ENCODE measurements at regions not wholly inside any gene's neighbourhood (a gene's known extent, or its start where the extent isn't known, plus 50 kb on each side); places are given as distances from the start of the nearest gene placed in this dataset.

DNA sequence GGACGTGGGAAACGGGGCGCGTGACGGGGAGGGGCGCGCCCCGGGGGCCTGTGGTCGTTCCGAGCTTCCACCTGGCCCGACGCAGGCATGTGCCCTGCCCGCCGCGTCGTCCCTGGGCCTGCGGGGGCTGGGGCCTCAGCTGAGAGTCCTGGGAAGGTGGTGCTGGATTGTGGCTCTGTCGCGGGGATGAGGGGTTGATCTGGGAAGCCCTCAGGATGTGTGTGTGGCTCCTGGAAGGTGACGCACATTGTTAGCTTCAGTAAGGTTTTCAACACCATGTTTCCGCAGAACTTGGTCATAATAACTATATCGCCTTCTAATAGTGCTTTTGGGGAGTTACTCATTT is 589.1 kb downstream of the MTRR start:
- ATAC-seq = peak in 7 of 8 donors; percentile 2 to 63 (median 14)
- Histone ChIP-seq H3K27ac (peak overlapping the region; percentile 61 to 92 (median 90)), H3K4me3 (peak overlapping the region; percentile 59 to 93 (median 87)), H3K9me3 (peaks cover 0 to 6% (median 0%) of the 10 kb centered on the region in 11 donors), H3K27me3 (no peaks in the 10 kb centered on the region), H3K36me3 (peaks cover 0 to 34% (median 3%) of the 10 kb centered on the region in 9 donors), H3K4me1 (peaks cover 0 to 23% (median 12%) of the 10 kb centered on the region in 9 donors)
- no peak for DNase-seq
- 24 to 25% methylated on average over 20 to 22 of the region's 22 CpGs for WGBS, 2 donors
- intact Hi-C loops (cut with DNase I) = no loop called here
- TF ChIP-seq, protein P1, sequence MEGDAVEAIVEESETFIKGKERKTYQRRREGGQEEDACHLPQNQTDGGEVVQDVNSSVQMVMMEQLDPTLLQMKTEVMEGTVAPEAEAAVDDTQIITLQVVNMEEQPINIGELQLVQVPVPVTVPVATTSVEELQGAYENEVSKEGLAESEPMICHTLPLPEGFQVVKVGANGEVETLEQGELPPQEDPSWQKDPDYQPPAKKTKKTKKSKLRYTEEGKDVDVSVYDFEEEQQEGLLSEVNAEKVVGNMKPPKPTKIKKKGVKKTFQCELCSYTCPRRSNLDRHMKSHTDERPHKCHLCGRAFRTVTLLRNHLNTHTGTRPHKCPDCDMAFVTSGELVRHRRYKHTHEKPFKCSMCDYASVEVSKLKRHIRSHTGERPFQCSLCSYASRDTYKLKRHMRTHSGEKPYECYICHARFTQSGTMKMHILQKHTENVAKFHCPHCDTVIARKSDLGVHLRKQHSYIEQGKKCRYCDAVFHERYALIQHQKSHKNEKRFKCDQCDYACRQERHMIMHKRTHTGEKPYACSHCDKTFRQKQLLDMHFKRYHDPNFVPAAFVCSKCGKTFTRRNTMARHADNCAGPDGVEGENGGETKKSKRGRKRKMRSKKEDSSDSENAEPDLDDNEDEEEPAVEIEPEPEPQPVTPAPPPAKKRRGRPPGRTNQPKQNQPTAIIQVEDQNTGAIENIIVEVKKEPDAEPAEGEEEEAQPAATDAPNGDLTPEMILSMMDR (IDR thresholded peaks at IDR 0.05) = no peak

DNA sequence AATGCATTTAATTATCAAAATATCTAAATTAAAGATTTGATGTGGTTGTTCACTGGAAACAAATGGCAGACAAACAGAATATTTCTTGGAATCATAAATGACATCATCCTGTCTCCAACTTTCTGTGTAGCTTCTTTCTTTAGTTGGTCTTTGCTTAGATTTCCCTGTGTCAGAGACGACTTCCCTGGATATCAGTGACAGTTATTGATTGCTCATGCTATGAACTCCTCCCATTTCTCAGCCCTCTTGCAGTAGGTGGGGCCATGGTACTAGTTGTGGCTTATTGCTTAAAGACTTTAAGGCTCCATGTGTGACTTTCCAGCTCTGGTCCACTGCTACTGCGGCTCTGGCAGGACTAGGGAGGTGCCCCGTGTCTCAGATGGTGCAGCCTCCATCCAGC is 592.6 kb downstream of the MTRR start:
- intact Hi-C loops (cut with DNase I) = no loop called here

DNA sequence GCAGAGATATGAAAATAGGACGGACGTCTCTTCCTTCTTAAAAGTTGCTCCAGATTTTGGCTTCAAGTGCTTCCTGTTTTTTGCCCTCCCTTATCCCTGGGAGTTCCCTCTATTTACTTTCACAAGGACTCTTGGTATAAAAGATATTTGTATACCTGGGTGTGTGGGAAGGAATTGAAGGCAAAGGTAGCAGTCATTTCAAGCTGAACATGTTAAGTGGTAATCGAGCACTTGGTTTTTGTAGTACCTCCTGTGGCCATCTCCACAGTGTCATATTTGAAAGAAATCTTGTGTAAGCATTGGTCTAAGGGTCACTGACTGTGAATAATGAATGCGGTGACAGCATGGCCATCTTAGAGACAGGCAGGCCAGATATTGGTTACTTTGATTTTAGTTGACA is 593.6 kb downstream of the MTRR start:
- TF ChIP-seq, protein P1 (IDR thresholded peaks at IDR 0.05) = no peak
- DNase-seq (no peak), ATAC-seq (no peak)
- intact Hi-C loops (cut with DNase I) = no loop called here
- WGBS, 2 donors = 61 to 76% methylated on average over 4 of the region's 4 CpGs
- H3K9me3 ChIP-seq = peaks cover 0 to 1% (median 0%) of the 10 kb centered on the region in 11 donors
- peaks cover 0 to 34% (median 3%) of the 10 kb centered on the region in 9 donors for H3K36me3 ChIP-seq
- no peak overlapping the region for H3K27ac ChIP-seq
- peaks cover 0 to 14% (median 12%) of the 10 kb centered on the region in 9 donors for H3K4me1 ChIP-seq
- H3K4me3 ChIP-seq = no peak overlapping the region
- H3K27me3 ChIP-seq = no peaks in the 10 kb centered on the region

More for the DNA sequence above, 592.6 kb downstream of the MTRR start:
- DNase-seq (no peak), ATAC-seq (no peak)
- no peak overlapping the region for H3K27ac ChIP-seq
- peaks cover 0 to 34% (median 3%) of the 10 kb centered on the region in 9 donors for H3K36me3 ChIP-seq
- H3K27me3 ChIP-seq = no peaks in the 10 kb centered on the region
- H3K4me3 ChIP-seq = no peak overlapping the region
- TF ChIP-seq, protein P1 (IDR thresholded peaks at IDR 0.05) = no peak
- WGBS, 2 donors = 68 to 78% methylated on average over 3 of the region's 3 CpGs
- H3K4me1 ChIP-seq = peaks cover 0 to 20% (median 12%) of the 10 kb centered on the region in 9 donors
- H3K9me3 ChIP-seq = peaks cover 0 to 6% (median 0%) of the 10 kb centered on the region in 11 donors

DNA sequence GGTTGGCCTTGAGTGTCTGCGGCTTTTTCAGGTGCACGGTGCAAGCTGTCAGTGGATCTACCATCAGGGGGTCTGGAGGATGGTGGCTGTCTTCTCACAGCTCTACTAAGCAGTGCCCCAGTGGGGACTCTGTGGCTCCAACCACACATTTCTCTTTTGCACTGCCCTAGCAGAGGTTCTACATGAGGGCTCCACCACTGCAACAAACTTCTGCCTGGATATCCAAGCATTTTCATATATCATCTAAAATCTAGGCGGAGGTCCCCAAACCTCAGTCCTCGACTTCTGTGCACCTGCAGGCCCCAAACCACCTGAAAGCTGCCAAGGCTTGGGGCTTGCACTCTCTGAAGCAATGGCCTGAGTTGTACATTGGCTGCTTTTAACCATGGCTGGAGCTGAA is 601.5 kb downstream of the MTRR start:
- ATAC-seq (no peak), DNase-seq (no peak)
- TF ChIP-seq, protein P1 (IDR thresholded peaks at IDR 0.05) = no peak
- no peak overlapping the region for H3K4me3 ChIP-seq
- no peak overlapping the region for H3K27ac ChIP-seq
- intact Hi-C loops (cut with DNase I) = no loop called here
- 74 to 89% methylated on average over 4 of the region's 4 CpGs for WGBS, 2 donors
- no peaks in the 10 kb centered on the region for H3K4me1 ChIP-seq
- peaks cover 0 to 26% (median 0%) of the 10 kb centered on the region in 11 donors for H3K9me3 ChIP-seq
- H3K27me3 ChIP-seq = no peaks in the 10 kb centered on the region
- no peaks in the 10 kb centered on the region for H3K36me3 ChIP-seq

Data from heart right ventricle (tissue), 16 donors.